Activated naive CD4-positive, alpha-beta T cell treated with anti-CD3 and anti-CD28 coated beads for 36 hours (primary cell): ENCODE measurements at regions not wholly inside any gene's neighbourhood (a gene's known extent, or its start where the extent isn't known, plus 50 kb on each side); places are given as distances from the start of the nearest gene placed in this dataset.
"Not testable (repeated sequence)": the region's sequence is repeated elsewhere in the genome, so short reads cannot be mapped to it uniquely, and the experiment has no call there.

ENCODE experiments used
- CTCF ChIA-PET: fragments of 350-600 bp; sonication (Branson Sonifier 250); formaldehyde crosslinking; loops from one replicate; lab custom pipeline; 2021; ENCODE audit warnings: antibody characterized with exemption; lab: Charles Lee
- DNase-seq: peaks from one replicate; pipeline ENCODE4 v3.0.0-alpha.2; 2020
- H3K27ac Mint-ChIP-seq: one replicate; pipeline ENCODE4 v1.8.0; 2021; ENCODE audit warnings: mild to moderate bottlenecking, mixed read lengths
- H3K27me3 Mint-ChIP-seq: one replicate; pipeline ENCODE4 v1.8.0; 2021; ENCODE audit warnings: low read depth, mixed read lengths
- H3K36me3 Mint-ChIP-seq: one replicate; pipeline ENCODE4 v1.8.0; 2021; ENCODE audit warnings: low read depth, mixed read lengths
- H3K4me1 Mint-ChIP-seq: one replicate; pipeline ENCODE4 v1.8.0; 2021; ENCODE audit warnings: low read depth, mixed read lengths
- H3K4me3 Mint-ChIP-seq: one replicate; pipeline ENCODE4 v1.8.0; 2021; ENCODE audit warnings: mild to moderate bottlenecking, moderate library complexity, mixed read lengths
- H3K9me3 Mint-ChIP-seq: one replicate; pipeline ENCODE4 v1.8.0; 2021; ENCODE audit warnings: mixed read lengths
- intact Hi-C: fragments of 100-400 bp; cut with micrococcal nuclease; formaldehyde crosslinking; loops from one replicate; pipeline ENCODE4 v1.15.1; 2023

DNA sequence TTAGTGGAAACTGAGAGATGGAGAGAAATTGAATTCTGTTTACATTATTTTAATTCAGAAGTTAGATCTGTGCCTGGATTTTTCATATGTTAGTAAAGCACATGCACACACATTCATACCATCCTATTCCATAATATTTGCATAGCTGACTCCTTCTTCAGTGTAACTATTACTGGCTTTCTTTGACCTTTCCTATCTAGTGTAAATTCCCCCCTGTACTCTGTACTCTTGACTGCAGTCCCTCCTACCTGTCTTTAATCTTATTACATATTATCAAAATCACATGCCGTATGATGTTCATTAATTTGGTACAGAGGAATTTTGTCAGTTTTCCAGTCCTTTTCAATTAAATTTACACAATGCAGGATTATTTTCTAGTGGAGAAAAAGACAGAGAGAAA is 417.0 kb upstream of the SOX5 start:
- Mint-ChIP-seq H3K27me3 (no peaks in the 10 kb centered on the region), H3K4me1 (no peaks in the 10 kb centered on the region), H3K36me3 (no peaks in the 10 kb centered on the region), H3K27ac (no peak overlapping the region), H3K4me3 (no peak overlapping the region), H3K9me3 (no peaks in the 10 kb centered on the region)
- intact Hi-C loops: no loop called here
- CTCF ChIA-PET: no interaction called here
- DNase-seq: no peak

GRCh38 chr12:24364921-24365320 is 415.5 kb upstream of the SOX5 start:
- Mint-ChIP-seq H3K4me3 (no peak overlapping the region), H3K9me3 (no peaks in the 10 kb centered on the region), H3K4me1 (no peaks in the 10 kb centered on the region), H3K27me3 (no peaks in the 10 kb centered on the region), H3K36me3 (no peaks in the 10 kb centered on the region), H3K27ac (no peak overlapping the region)
- no peak for DNase-seq
- CTCF ChIA-PET: no interaction called here
- intact Hi-C loops: no loop called here

- Mint-ChIP-seq H3K4me1 (no peaks in the 10 kb centered on the region), H3K4me3 (no peak overlapping the region), H3K27ac (no peak overlapping the region), H3K27me3 (no peaks in the 10 kb centered on the region), H3K9me3 (no peaks in the 10 kb centered on the region), H3K36me3 (no peaks in the 10 kb centered on the region)
- CTCF ChIA-PET: no interaction called here
- intact Hi-C loops: no loop called here
- DNase-seq: no peak
Measured at GRCh38 chr12:24363177-24363754, 413.8 kb upstream of the SOX5 start.

DNA sequence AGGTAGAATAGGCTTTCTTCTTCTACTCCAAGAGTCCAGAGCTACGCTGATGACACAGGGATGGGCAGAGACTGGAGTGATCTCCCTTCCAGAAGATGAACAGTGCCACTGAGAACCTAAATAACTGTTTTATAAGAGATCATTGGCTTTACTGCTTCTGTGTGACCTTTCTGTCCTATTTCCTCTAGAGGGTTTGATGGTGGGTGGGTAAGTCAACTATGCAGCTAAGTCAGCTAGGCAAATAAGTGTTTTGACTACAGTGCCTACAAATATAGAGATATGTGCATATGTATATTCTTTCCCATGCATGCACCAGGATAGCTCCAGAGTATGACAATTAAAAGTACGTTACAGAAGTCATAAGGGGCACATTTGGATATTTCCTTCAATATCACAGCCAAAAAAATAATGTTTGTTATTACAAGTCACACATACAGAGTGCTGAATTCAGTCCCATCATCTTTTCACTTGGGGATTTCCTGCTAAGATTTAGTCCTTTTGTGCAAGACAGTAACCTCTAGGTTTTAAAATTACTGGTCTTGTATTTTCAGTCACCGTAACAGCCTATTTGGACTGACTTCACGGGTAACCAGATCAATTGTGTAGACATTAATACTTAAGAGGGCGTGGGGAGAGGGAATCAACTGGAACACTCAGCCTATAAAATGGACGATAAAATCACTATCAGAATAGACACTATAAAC is 412.6 kb upstream of the SOX5 start:
- Mint-ChIP-seq H3K27ac (no peak overlapping the region), H3K4me1 (no peaks in the 10 kb centered on the region), H3K27me3 (no peaks in the 10 kb centered on the region), H3K4me3 (no peak overlapping the region), H3K36me3 (no peaks in the 10 kb centered on the region), H3K9me3 (no peaks in the 10 kb centered on the region)
- CTCF ChIA-PET: no interaction called here
- DNase-seq: no peak
- intact Hi-C loops: no loop called here

DNA sequence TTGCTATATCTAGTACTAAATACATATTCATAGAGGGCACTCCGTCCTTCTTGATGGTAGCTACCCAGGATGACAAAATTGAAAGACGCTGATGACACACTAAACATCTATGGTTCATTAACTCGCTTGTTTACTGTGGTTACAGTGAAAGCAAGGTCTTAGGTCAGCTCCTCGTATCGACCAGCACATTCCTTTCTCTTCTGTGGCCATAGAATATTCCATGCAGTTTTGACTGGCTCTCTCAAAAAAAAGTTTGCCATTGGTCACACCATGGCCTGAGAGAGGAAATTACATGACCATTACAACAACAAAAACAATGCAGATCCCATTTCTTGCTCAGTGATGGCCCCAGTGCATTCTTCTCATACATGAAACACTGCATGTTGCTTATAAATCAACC is 411.4 kb upstream of the SOX5 start:
- no peak overlapping the region for H3K4me3 Mint-ChIP-seq
- intact Hi-C loops: no loop called here
- CTCF ChIA-PET: interaction anchor here (0.5 kb wide), 1 partner anchor 130 kb away, joined by 3 read pairs; no protein-coding TSS in a partner anchor

GRCh38 chr12:24360461-24360860 is 411.0 kb upstream of the SOX5 start:
- Mint-ChIP-seq H3K9me3 (no peaks in the 10 kb centered on the region), H3K4me3 (no peak overlapping the region), H3K4me1 (no peaks in the 10 kb centered on the region), H3K36me3 (no peaks in the 10 kb centered on the region), H3K27me3 (no peaks in the 10 kb centered on the region), H3K27ac (no peak overlapping the region)
- no peak for DNase-seq
- CTCF ChIA-PET: interaction anchor here (0.5 kb wide), 1 partner anchor 130 kb away, joined by 3 read pairs; no protein-coding TSS in a partner anchor
- intact Hi-C loops: no loop called here

More for the DNA sequence above, 411.4 kb upstream of the SOX5 start:
- no peak for DNase-seq
- no peaks in the 10 kb centered on the region for H3K9me3 Mint-ChIP-seq
- H3K36me3 Mint-ChIP-seq: no peaks in the 10 kb centered on the region
- H3K4me1 Mint-ChIP-seq: no peaks in the 10 kb centered on the region
- no peak overlapping the region for H3K27ac Mint-ChIP-seq
- H3K27me3 Mint-ChIP-seq: no peaks in the 10 kb centered on the region

DNA sequence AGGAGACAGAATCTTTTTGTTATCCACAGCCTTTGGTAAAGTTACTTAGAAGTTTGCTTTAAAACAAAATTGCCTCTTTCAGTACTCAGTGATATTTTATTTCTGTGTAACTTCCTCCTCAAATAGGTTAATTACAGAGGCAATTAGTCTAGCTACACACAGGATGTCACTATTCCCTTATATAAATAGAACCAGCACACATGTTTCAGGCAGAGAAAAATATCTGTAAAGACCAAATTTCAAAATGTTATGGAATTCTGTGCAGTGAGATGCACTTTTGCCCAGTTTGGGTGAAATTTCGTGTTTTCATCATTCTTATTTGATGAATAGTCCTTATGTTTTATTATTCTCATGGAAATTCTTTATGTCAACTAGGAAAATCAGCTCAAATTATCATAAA is 410.6 kb upstream of the SOX5 start:
- Mint-ChIP-seq H3K27me3 (no peaks in the 10 kb centered on the region), H3K27ac (no peak overlapping the region), H3K4me1 (no peaks in the 10 kb centered on the region), H3K4me3 (no peak overlapping the region), H3K36me3 (no peaks in the 10 kb centered on the region), H3K9me3 (no peaks in the 10 kb centered on the region)
- CTCF ChIA-PET: interaction anchor here (0.5 kb wide), 1 partner anchor 131 kb away, joined by 3 read pairs; no protein-coding TSS in a partner anchor
- intact Hi-C loops: no loop called here
- DNase-seq: no peak

GRCh38 chr12:24359418-24359817 is 409.9 kb upstream of the SOX5 start:
- Mint-ChIP-seq H3K4me3 (no peak overlapping the region), H3K9me3 (no peaks in the 10 kb centered on the region), H3K4me1 (no peaks in the 10 kb centered on the region), H3K27ac (no peak overlapping the region), H3K27me3 (no peaks in the 10 kb centered on the region), H3K36me3 (no peaks in the 10 kb centered on the region)
- no peak for DNase-seq
- intact Hi-C loops: no loop called here
- CTCF ChIA-PET: interaction anchor here (0.7 kb wide), 1 partner anchor 392 kb away, joined by 3 read pairs; no protein-coding TSS in a partner anchor

- Mint-ChIP-seq H3K9me3 (no peaks in the 10 kb centered on the region), H3K36me3 (no peaks in the 10 kb centered on the region), H3K4me1 (no peaks in the 10 kb centered on the region), H3K4me3 (no peak overlapping the region), H3K27ac (no peak overlapping the region), H3K27me3 (no peaks in the 10 kb centered on the region)
- no peak for DNase-seq
- CTCF ChIA-PET: no interaction called here
- intact Hi-C loops: no loop called here
Measured at GRCh38 chr12:24356240-24356804, 406.9 kb upstream of the SOX5 start.

DNA sequence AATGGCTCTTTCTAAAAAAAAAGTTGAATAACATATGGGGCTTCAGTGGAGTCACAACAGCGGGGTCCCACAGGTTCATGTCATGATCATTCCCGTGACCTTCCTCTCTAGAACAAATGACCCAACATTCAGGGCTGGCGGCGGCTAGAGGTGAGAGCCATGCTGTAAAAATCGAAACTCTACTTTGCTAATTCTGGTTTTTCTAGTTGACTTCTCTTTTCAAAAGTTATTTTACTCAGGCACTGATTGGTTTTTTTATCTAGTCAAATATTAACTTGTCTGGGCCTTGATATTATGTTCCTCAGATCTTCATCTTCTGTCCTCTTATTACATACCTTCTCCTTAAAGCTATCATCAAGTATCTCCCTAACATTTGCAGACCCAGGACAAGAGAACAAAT is 402.9 kb upstream of the SOX5 start:
- H3K36me3 Mint-ChIP-seq: no peaks in the 10 kb centered on the region
- intact Hi-C loops: no loop called here
- H3K4me1 Mint-ChIP-seq: no peaks in the 10 kb centered on the region
- no peak for DNase-seq
- CTCF ChIA-PET: no interaction called here
- no peak overlapping the region for H3K27ac Mint-ChIP-seq
- no peak overlapping the region for H3K4me3 Mint-ChIP-seq
- peaks cover 10% of the 10 kb centered on the region for H3K9me3 Mint-ChIP-seq
- no peaks in the 10 kb centered on the region for H3K27me3 Mint-ChIP-seq

- CTCF ChIA-PET: no interaction called here
- H3K27ac Mint-ChIP-seq: no peak overlapping the region
- H3K4me3 Mint-ChIP-seq: no peak overlapping the region
- intact Hi-C loops: no loop called here
- no peaks in the 10 kb centered on the region for H3K27me3 Mint-ChIP-seq
- H3K9me3 Mint-ChIP-seq: peaks cover 10% of the 10 kb centered on the region
- H3K36me3 Mint-ChIP-seq: no peaks in the 10 kb centered on the region
- no peaks in the 10 kb centered on the region for H3K4me1 Mint-ChIP-seq
- DNase-seq: no peak
Measured at GRCh38 chr12:24349051-24349799, 399.8 kb upstream of the SOX5 start.

DNA sequence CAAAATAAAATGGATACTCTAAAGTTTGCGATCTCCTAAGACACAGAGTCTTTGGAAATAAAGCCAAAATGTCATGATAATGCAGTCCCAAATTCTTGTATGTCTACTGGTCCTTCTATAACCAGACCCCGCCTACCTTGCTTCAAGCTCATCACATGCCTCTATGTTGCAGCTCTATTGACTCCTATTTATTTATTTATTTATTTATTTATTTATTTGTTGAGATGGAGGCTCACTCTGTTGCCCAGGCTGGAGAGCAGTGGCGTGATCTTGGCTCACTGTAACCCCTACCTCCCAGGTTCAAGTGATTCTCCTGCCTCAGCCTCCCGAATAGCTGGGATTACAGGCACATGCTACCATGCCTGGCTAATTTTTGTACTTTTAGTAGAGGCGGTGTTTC is 398.7 kb upstream of the SOX5 start:
- H3K4me1 Mint-ChIP-seq, H3K9me3 Mint-ChIP-seq, H3K27ac Mint-ChIP-seq, DNase-seq, H3K27me3 Mint-ChIP-seq, H3K36me3 Mint-ChIP-seq, CTCF ChIA-PET, intact Hi-C loops, H3K4me3 Mint-ChIP-seq: not testable (repeated sequence)
